Stimulated activated CD8-positive, alpha-beta memory T cell treated with anti-CD3 and anti-CD28 coated beads, Interleukin-2, amount 100 ng/mL, for 1 hour (primary cell): ENCODE measurements at regions not wholly inside any gene's neighbourhood (a gene's known extent, or its start where the extent isn't known, plus 50 kb on each side); places are given as distances from the start of the nearest gene placed in this dataset.

ENCODE experiments used
- DNase-seq, 2 donors: peaks; one replicate each; pipeline ENCODE4 v3.0.0-alpha.2; 2020; ENCODE audit warnings: low read depth in 2 of 2

GRCh38 chr13:40114305-40114896 lies 458.9 kb downstream of the COG6 start:
- no peak for DNase-seq

DNA sequence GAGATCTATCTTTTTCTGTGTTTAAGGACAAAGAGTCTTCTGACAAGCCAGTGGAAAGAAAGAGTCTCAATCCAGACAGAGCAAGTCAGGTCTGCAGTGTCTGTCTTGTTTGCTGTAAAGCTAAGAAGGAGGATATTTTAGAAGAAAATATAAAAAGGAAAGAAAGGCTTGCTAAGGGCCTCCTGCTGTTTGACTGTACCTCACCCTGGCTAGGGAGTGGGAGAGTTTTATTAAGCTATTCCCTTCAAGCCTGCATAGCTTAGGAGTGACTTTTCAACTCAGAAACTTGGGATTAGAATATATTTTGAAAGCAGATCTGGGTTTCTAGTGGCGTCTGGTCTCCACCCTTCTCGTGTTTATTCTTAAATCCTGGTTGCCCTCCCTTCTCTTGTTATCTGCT lies 460.0 kb downstream of the COG6 start:
- DNase-seq: no peak

- no peak for DNase-seq
Observed at GRCh38 chr13:40116008-40116407, 460.5 kb downstream of the COG6 start.

- DNase-seq: no peak
Observed at GRCh38 chr13:40118337-40118736, 462.9 kb downstream of the COG6 start.

DNA sequence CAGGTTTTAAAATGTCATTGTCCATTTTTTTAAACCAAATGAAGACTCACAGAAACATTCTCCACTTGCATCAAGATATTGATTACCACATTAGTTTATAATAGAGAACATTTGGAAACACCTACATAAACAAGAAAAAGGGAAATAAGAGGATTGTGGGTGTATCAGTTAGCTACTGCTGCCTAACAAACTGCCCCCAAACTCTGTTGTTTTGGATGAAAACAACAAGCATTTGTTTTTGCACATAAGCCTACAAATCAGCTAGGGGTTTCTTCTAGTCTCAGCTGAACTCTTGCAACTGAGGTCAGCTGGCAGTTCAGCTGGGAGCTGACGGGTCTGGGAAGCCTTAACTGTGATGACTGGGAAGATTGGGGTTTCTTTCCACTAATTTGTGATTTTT lies 464.4 kb downstream of the COG6 start:
- DNase-seq: no peak

DNA sequence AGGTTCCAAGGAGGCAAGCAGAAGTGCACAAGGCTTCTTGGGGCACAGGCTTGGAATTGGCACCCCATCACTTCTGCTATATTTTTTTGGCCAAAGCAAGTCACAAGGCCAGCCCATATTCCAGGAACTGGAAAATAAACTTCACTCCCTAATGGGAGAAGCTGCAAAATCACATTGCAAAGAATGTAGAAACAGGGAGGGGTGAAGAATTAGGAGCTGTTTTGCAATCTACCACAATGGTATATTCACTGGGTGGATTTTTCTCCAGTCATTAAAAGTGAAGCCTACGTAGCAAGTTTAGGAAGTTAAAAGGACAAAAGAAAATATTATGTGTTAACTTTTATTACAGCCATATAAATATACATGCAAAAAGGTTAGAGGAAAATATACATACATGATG lies 464.8 kb downstream of the COG6 start:
- no peak for DNase-seq

GRCh38 chr13:40120781-40121180 lies 465.3 kb downstream of the COG6 start:
- no peak for DNase-seq

GRCh38 chr13:40121722-40122121 lies 466.3 kb downstream of the COG6 start:
- DNase-seq: no peak

- DNase-seq: no peak
Observed at GRCh38 chr13:40123962-40124632, 468.6 kb downstream of the COG6 start.

DNA sequence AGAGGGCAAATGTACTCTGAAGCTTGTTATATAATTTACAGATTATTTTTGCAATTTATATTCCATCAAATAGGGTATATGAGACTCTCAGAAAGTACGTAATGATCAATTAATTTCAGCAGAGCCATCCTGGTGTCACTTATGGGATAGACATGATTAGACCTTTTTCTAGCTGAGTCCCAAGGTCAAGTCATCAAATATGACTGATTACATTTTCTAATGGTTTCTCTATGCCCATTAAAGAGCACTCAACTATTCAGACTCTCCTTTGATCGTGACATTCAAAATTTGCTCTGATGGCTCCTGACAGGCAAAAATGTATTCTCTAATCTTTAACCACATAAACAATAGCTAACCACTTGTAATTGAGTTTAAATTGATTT lies 469.2 kb downstream of the COG6 start:
- DNase-seq: no peak

GRCh38 chr13:40125336-40125735 lies 469.9 kb downstream of the COG6 start:
- no peak for DNase-seq

- DNase-seq: no peak
Observed at GRCh38 chr13:40126306-40127085, 471.0 kb downstream of the COG6 start.

DNA sequence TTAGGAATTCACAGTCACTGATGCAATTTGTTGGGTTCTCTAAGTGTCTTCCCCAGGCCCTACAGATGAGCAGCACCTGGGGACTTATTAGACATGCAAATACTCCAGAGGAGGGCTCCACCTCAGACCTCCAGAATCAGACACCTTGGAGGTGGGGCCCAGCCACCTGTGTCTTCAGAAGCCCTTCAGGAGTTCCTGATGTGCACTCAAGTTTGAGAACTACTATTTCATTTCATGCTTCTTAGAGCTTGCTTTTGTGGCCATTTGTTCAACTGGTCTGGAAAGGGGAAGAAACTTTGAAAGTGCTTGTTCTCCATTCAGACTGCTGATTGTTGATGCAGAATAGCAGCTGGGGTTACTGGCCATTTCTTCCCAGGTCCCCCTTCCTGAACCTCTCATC lies 472.0 kb downstream of the COG6 start:
- DNase-seq: no peak

- DNase-seq: no peak
Observed at GRCh38 chr13:40127925-40128324, 472.5 kb downstream of the COG6 start.

GRCh38 chr13:40129467-40129866 lies 474.0 kb downstream of the COG6 start:
- no peak for DNase-seq

GRCh38 chr13:40130871-40131636 lies 475.6 kb downstream of the COG6 start:
- no peak for DNase-seq

GRCh38 chr13:40132249-40132648 lies 476.8 kb downstream of the COG6 start:
- DNase-seq: no peak

- no peak for DNase-seq
Observed at GRCh38 chr13:40136896-40137295, 481.4 kb downstream of the COG6 start.

GRCh38 chr13:40137400-40137799 lies 481.9 kb downstream of the COG6 start:
- no peak for DNase-seq

DNA sequence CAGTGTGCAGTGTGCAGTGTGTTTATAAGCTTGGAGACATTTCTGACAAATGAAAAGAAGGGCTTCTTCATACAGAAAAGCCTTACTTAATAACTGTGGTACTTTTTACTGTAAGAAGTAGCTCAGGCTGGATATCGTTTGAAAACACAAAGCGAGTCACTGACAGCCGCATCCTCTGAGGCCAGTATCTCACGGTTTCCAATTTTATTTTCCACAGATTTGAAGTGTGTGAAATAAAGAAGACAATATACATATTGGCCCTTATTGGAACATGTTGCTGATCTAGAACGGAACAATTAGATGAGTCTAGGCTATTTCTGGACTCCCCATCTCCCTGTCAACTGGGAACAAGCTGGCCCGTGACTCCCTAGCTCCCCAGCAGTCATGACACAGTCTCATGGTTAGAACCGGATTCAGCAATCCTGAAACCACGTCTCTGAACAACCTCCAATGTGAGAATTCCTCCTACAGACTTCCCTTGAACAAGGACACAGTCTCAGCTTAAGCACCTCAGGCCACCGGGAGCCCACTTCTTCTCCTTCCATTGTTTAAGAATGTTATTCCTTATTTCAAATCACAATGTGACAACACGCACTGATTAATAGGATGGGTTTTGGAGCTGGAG lies 484.5 kb downstream of the COG6 start:
- no peak for DNase-seq

DNA sequence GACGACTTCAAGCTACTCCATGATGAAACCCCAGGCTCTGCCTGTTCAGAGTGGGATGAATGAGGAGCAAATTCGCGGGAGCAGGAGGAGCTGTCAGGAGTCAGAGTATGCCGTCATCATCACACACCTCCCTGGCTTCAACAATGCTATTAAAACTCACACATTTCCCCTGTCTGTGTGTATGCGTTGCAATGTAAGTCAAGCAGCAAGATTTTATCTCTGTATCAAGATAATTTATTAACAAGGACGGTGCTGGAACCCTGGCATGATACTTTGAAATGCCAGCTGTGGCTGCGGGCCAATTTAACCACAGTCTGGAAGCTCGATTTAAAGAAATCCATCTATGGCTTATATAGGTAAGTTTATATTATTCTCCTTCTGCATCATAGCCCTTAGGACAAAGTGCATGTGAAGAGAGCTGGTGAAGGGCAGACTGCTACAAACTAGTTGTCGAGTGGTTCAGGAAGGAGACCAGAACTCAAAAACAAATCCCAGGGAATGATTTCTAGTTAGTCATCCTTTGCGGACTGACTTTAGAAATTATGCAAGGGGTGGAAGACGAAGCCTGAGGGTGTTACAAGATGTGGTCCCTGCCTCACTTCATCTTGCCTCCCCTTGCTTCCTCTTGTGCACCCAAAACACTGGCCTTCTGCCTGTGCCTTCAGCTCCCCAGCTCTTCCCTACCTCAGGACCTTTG lies 486.5 kb downstream of the COG6 start:
- no peak for DNase-seq
